ENCODE measurements at regions not wholly inside any gene's neighbourhood (a gene's known extent, or its start where the extent isn't known, plus 50 kb on each side); places are given as distances from the start of the nearest gene placed in this dataset.
A peak's percentile ranks its signal among the peaks of the same experiment; 100 is the strongest.
"Not testable (repeated sequence)": the region's sequence is repeated elsewhere in the genome, so short reads cannot be mapped to it uniquely, and the experiment has no call there.

DNA sequence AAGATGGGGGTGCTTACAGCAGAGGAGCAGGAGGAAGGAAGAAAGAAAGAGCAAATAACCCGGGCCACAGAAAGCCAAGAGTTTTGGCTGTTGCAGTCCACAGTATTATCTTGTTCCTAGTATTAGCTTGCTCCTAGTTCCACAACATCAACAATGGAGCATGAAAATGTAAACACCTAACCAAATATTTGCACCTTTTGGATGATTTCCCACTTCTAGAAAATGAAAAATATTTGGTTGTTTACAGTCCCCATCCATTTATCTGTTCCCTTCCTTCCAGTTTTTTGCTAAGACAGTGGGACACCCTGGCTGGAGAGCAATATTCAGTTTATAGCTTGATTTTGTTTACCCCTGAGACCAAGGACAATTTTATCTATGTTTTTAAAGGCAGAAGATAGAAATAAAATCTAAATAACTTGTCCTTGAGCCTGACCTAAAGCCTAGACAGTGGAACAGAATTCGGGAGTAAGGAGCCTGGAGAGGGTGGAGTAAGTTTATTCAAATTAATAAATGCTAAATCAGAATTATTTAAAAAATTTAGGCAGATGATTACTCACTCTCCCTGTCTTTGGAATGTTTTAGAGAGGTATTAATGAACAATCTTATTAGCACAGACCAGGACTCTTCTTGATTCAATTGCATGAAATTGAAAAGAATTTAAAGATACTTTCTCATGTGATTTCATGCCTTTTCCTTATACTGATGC lies 51.6 kb downstream of the RESF1 start:
- Mint-ChIP-seq H3K27ac (no peak overlapping the region), H3K9me3 (no peaks in the 10 kb centered on the region), H3K4me3 (no peak overlapping the region), H3K4me1 (peaks cover 12% of the 10 kb centered on the region), H3K27me3 (no peaks in the 10 kb centered on the region)
- ATAC-seq (no peak), DNase-seq (no peak)

DNA sequence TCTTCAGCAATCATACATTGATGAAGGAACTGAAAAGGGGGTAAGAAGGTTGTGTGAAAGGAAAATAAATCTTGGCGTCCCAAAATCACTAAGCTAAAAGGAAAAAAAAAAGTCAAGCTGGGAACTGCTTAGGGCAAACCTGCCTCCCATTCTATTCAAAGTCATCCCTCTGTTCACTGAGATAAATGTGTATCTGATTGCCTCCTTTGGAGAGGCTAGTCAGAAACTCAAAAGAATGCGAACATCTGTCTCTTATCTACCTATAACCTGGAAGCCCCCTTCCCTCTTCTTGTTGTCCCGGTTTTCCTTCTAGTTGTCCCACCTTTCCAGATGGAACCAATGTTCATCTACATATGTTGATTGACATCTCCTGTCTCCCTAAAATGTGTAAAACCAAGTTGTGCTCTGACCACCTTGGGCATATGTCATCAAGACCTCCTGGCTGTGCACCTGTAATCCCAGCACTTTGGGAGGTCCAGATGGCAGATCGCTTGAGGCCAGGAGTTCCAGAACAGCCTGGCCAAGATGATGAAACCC lies 53.1 kb downstream of the RESF1 start:
- no peaks in the 10 kb centered on the region for H3K27me3 Mint-ChIP-seq
- no peak for DNase-seq
- peaks cover 15% of the 10 kb centered on the region for H3K4me1 Mint-ChIP-seq
- ATAC-seq, result no peak
- no peak overlapping the region for H3K27ac Mint-ChIP-seq
- H3K9me3 Mint-ChIP-seq, result no peaks in the 10 kb centered on the region
- H3K4me3 Mint-ChIP-seq, result no peak overlapping the region

- Mint-ChIP-seq H3K9me3 (no peaks in the 10 kb centered on the region), H3K4me3 (no peak overlapping the region), H3K4me1 (peaks cover 15% of the 10 kb centered on the region), H3K27me3 (no peaks in the 10 kb centered on the region), H3K27ac (peak overlapping the region in 1 of 2 donors; percentile 90)
- ATAC-seq, result no peak
- DNase-seq, result no peak
Observed at GRCh38 chr12:32015036-32015435, 55.8 kb downstream of the RESF1 start.

GRCh38 chr12:32016680-32017482 lies 57.7 kb downstream of the RESF1 start:
- no peak for ATAC-seq
- no peak overlapping the region for H3K27ac Mint-ChIP-seq
- no peak for DNase-seq
- H3K4me3 Mint-ChIP-seq, result no peak overlapping the region
- H3K27me3 Mint-ChIP-seq, result no peaks in the 10 kb centered on the region
- peaks cover 6 to 7% of the 10 kb centered on the region in 2 donors for H3K9me3 Mint-ChIP-seq
- peaks cover 32% of the 10 kb centered on the region for H3K4me1 Mint-ChIP-seq

DNA sequence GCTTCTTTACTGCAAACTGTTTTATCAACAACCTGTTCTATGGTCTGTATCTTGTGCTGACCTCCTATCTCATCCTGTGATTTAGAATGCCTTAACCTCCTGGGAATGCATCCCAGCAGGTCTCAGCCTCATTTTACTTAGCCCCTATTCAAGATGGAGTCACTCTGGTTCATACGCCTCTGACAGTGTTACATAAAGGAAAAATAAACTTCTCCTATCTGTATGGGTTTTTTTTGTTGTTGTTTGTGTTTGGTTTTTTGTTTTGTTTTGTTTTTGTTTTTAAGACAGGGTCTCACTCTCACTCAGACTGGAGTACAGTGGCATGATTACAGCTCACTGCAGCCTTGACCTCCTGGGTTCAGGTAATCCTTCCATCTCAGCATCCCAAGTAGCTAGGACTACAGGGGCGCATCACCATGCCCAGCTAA lies 62.1 kb downstream of the RESF1 start:
- Mint-ChIP-seq H3K4me3 (no peak overlapping the region), H3K9me3 (peaks cover 7 to 15% of the 10 kb centered on the region in 2 donors), H3K27ac (peak overlapping the region; percentile 12 to 87), H3K4me1 (peaks cover 44% of the 10 kb centered on the region), H3K27me3 (no peaks in the 10 kb centered on the region)
- ATAC-seq, result no peak
- no peak for DNase-seq

DNA sequence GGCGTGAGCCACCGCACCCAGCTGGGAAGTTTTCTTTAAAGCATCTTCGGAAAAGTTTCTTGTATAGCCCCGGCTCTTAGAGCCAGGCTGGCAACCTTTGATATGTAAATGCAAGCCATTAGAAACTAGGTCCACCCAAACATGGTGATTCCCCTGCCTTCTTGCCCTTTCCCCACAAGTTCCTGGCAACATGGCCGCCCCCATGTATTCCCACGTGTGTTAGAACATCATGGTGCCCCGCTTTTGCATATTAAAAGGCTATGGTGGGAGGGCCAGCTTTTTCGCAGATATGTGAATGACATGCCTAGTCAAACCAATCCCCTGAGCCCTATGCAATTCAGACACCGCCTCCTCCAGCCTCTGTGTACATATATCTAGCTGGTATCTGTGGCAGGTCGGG lies 63.2 kb downstream of the RESF1 start:
- H3K4me3 Mint-ChIP-seq, ATAC-seq, H3K27me3 Mint-ChIP-seq, H3K27ac Mint-ChIP-seq, DNase-seq: not testable (repeated sequence)
- H3K9me3 Mint-ChIP-seq, result peaks cover 7 to 15% of the 10 kb centered on the region in 2 donors
- peaks cover 54% of the 10 kb centered on the region for H3K4me1 Mint-ChIP-seq

DNA sequence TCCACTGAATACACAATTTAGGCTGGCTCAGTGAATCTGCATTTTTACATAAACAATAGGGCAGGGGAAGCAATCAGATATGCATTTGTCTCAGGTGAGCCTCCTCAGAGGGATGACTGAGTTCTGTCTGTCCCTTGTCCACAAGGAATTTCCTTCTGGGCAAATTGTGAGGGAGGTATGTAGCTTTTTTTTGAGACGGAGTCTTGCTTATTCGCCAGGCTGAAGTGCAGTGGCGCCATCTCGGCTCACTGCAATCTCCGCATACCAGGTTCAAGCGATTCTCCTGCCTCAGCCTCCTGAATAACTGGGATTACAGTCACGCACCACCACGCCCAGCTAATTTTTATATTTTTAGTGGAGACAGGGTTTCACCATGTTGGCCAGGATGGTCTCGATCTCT lies 64.6 kb downstream of the RESF1 start:
- peaks cover 56% of the 10 kb centered on the region for H3K4me1 Mint-ChIP-seq
- not testable (repeated sequence) for DNase-seq, ATAC-seq, H3K27me3 Mint-ChIP-seq, H3K4me3 Mint-ChIP-seq, H3K27ac Mint-ChIP-seq
- peaks cover 7 to 15% of the 10 kb centered on the region in 2 donors for H3K9me3 Mint-ChIP-seq

DNA sequence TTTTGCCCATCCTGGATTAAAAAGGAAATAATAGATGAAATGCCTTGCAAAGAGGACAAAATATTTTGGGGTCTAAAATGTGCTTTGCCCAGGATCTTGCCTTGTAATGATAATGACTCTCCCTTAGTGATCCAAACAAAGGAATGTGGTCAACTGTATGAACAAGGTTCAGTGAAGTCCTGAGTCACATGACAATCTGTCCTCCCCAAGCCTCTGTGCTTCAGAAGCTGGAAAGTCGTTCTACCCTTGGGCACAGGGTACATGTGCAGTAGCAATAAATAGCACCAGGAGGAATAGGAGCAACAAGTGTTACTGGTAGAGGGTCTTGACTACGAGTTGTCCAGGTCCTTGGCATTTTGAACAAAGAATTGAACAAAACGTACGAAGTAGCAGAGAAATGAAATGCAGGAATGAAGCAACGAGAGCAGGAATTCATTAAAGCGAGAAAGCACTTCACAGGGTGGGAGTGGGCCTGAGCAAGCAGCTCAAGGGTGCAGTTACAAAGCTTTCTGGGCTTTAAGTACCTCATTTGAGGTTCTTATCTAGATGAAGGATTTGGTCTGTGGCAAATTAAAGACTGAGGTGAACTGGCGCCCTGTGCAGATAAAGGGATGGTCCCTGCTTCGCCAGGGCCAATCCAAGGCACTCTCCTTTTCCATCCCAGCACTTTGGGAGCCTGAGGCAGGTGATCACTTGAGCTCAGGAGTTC lies 65.8 kb downstream of the RESF1 start:
- Mint-ChIP-seq H3K4me1 (peaks cover 63% of the 10 kb centered on the region), H3K4me3 (no peak overlapping the region)
- no peak for ATAC-seq

GRCh38 chr12:32025906-32026305 lies 66.7 kb downstream of the RESF1 start:
- Mint-ChIP-seq H3K27me3 (no peaks in the 10 kb centered on the region), H3K4me3 (peak overlapping the region; percentile 31 to 46), H3K9me3 (peaks cover 7 to 15% of the 10 kb centered on the region in 2 donors), H3K4me1 (peaks cover 57% of the 10 kb centered on the region), H3K27ac (peak overlapping the region; percentile 28 to 75)
- ATAC-seq, result peak; percentile 100
- DNase-seq, result peak; percentile 54 to 81

More for the DNA sequence above, 65.8 kb downstream of the RESF1 start:
- Mint-ChIP-seq H3K27me3 (no peaks in the 10 kb centered on the region), H3K27ac (no peak overlapping the region), H3K9me3 (peaks cover 7 to 15% of the 10 kb centered on the region in 2 donors)
- no peak for DNase-seq

DNA sequence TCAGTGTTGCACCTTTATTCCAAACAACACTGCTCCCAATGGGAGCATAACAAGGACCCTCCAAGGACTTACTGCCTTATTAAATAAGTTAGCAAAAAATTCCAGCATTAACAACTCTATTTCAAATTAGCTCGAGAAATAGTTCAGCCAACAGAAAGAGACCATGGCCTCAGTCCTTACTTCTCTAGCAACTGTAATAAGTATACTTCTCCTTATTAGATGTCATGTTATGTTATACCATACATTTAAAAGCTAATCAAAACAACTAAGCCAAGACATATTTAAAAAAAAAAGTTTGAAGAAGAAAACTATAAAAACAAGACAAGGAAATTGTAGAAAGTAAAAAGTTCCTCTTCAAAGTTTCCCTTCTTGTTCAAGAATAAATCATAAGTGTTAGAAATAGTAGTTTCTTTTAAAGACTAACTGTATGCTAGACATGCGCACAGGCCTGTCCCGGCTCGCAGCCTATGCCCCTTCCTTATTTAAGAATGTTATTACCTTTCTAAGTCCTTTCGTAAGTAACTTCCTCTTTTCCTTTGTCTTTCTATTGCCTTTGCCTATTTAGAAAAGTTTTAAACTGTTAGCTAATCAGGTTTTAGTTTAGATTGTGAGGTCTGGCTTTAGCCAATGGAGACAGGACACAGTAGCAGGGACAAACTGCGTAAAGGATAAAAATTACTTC lies 68.6 kb downstream of the RESF1 start:
- DNase-seq (no peak), ATAC-seq (no peak)
- Mint-ChIP-seq H3K4me1 (peaks cover 48% of the 10 kb centered on the region), H3K27ac (no peak overlapping the region), H3K4me3 (no peak overlapping the region), H3K9me3 (peaks cover 0 to 4% of the 10 kb centered on the region in 2 donors), H3K27me3 (no peaks in the 10 kb centered on the region)

- no peak overlapping the region for H3K4me3 Mint-ChIP-seq
- H3K9me3 Mint-ChIP-seq, result no peaks in the 10 kb centered on the region
- peaks cover 40% of the 10 kb centered on the region for H3K4me1 Mint-ChIP-seq
Observed at GRCh38 chr12:32030151-32030550, 70.9 kb downstream of the RESF1 start.

GRCh38 chr12:32030676-32031075 lies 71.5 kb downstream of the RESF1 start:
- no peak for ATAC-seq
- H3K4me3 Mint-ChIP-seq, result no peak overlapping the region

More at GRCh38 chr12:32030151-32030550, 70.9 kb downstream of the RESF1 start:
- H3K27ac Mint-ChIP-seq, result no peak overlapping the region
- ATAC-seq (no peak), DNase-seq (no peak)
- H3K27me3 Mint-ChIP-seq, result no peaks in the 10 kb centered on the region

DNA sequence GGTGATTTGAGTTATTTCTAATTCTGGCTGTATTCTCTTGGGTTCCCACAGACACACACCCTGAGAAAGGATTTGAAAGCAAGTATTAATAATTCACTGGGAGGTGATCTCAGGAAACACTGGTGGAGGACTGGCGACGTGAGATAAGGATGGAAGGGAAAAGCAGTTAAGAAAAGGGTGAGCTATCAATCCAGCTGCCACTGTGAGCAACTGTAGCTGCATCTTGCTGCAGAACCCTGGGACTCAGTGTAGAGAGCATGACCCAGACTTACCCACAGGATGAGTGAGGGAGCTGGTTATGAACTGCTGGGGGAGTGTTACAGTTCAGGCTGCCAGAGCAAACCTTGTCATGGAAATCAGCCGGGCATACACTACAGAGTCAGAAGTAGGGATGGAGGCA lies 71.9 kb downstream of the RESF1 start:
- Mint-ChIP-seq H3K27me3 (no peaks in the 10 kb centered on the region), H3K4me1 (peaks cover 31% of the 10 kb centered on the region), H3K27ac (no peak overlapping the region), H3K9me3 (no peaks in the 10 kb centered on the region), H3K4me3 (no peak overlapping the region)
- no peak for DNase-seq
- no peak for ATAC-seq

More at GRCh38 chr12:32030676-32031075, 71.5 kb downstream of the RESF1 start:
- Mint-ChIP-seq H3K27ac (no peak overlapping the region), H3K9me3 (no peaks in the 10 kb centered on the region), H3K27me3 (no peaks in the 10 kb centered on the region), H3K4me1 (peaks cover 35% of the 10 kb centered on the region)
- no peak for DNase-seq

GRCh38 chr12:32032205-32032810 lies 73.1 kb downstream of the RESF1 start:
- Mint-ChIP-seq H3K9me3 (no peaks in the 10 kb centered on the region), H3K27me3 (no peaks in the 10 kb centered on the region), H3K4me1 (peaks cover 19% of the 10 kb centered on the region), H3K27ac (no peak overlapping the region), H3K4me3 (no peak overlapping the region)
- no peak for DNase-seq
- no peak for ATAC-seq

GRCh38 chr12:32033406-32033805 lies 73.2 kb upstream of the BICD1 start:
- no peaks in the 10 kb centered on the region for H3K9me3 Mint-ChIP-seq
- no peak overlapping the region for H3K27ac Mint-ChIP-seq
- no peak overlapping the region for H3K4me3 Mint-ChIP-seq
- peaks cover 18% of the 10 kb centered on the region for H3K4me1 Mint-ChIP-seq
- ATAC-seq, result no peak
- H3K27me3 Mint-ChIP-seq, result no peaks in the 10 kb centered on the region
- no peak for DNase-seq

All from stimulated activated naive CD8-positive, alpha-beta T cell treated with anti-CD3 and anti-CD28 coated beads, Interleukin-15, amount 100 ng/mL, for 72 hours (primary cell).